ENCODE measurements at regions not wholly inside any gene's neighbourhood (a gene's known extent, or its start where the extent isn't known, plus 50 kb on each side); places are given as distances from the start of the nearest gene placed in this dataset.

- intact Hi-C loops (cut with DNase I), result no loop called here
- Histone ChIP-seq H3K36me3 (no peaks in the 10 kb centered on the region), H3K27ac (no peak overlapping the region), H3K4me1 (no peaks in the 10 kb centered on the region), H3K9ac (ENCODE audit: low read depth in 2 of 2, low read length in 2 of 2) (no peak overlapping the region), H3K9me3 (no peaks in the 10 kb centered on the region), H3K27me3 (no peaks in the 10 kb centered on the region), H3K4me3 (no peak overlapping the region)
- no peak for DNase-seq
- no peak for TF ChIP-seq CTCF (IDR thresholded peaks at IDR 0.05)
Observed at GRCh38 chr13:109910194-109910593, 123.8 kb upstream of the IRS2 start.

- H3K9ac ChIP-seq (ENCODE audit: low read depth in 2 of 2, low read length in 2 of 2), result no peak overlapping the region
- DNase-seq, result no peak
- intact Hi-C loops (cut with DNase I), result no loop called here
- TF ChIP-seq CTCF (IDR thresholded peaks at IDR 0.05), result no peak
- no peaks in the 10 kb centered on the region for H3K9me3 ChIP-seq
- H3K36me3 ChIP-seq, result no peaks in the 10 kb centered on the region
- H3K27me3 ChIP-seq, result no peaks in the 10 kb centered on the region
- no peaks in the 10 kb centered on the region for H3K4me1 ChIP-seq
- H3K27ac ChIP-seq, result no peak overlapping the region
- H3K4me3 ChIP-seq, result no peak overlapping the region
Observed at GRCh38 chr13:109906976-109907375, 120.6 kb upstream of the IRS2 start.

- H3K9ac ChIP-seq (ENCODE audit: low read depth in 2 of 2, low read length in 2 of 2), result no peak overlapping the region
- intact Hi-C loops (cut with DNase I), result no loop called here
- TF ChIP-seq CTCF (IDR thresholded peaks at IDR 0.05), result no peak
- H3K27me3 ChIP-seq, result no peaks in the 10 kb centered on the region
- no peak overlapping the region for H3K4me3 ChIP-seq
- H3K9me3 ChIP-seq, result no peaks in the 10 kb centered on the region
- no peaks in the 10 kb centered on the region for H3K4me1 ChIP-seq
- H3K27ac ChIP-seq, result no peak overlapping the region
- DNase-seq, result no peak
- H3K36me3 ChIP-seq, result no peaks in the 10 kb centered on the region
Observed at GRCh38 chr13:109904218-109904617, 117.8 kb upstream of the IRS2 start.

GRCh38 chr13:109900741-109901140, 114.4 kb upstream of the IRS2 start:
- intact Hi-C loops (cut with DNase I), result no loop called here
- Histone ChIP-seq H3K27ac (no peak overlapping the region), H3K27me3 (no peaks in the 10 kb centered on the region), H3K9ac (ENCODE audit: low read depth in 2 of 2, low read length in 2 of 2) (no peak overlapping the region), H3K9me3 (no peaks in the 10 kb centered on the region), H3K4me1 (no peaks in the 10 kb centered on the region), H3K4me3 (no peak overlapping the region), H3K36me3 (no peaks in the 10 kb centered on the region)
- TF ChIP-seq CTCF (IDR thresholded peaks at IDR 0.05), result no peak
- no peak for DNase-seq

GRCh38 chr13:109900320-109900719, 113.9 kb upstream of the IRS2 start:
- Histone ChIP-seq H3K4me1 (no peaks in the 10 kb centered on the region), H3K9ac (ENCODE audit: low read depth in 2 of 2, low read length in 2 of 2) (no peak overlapping the region), H3K4me3 (no peak overlapping the region), H3K36me3 (no peaks in the 10 kb centered on the region), H3K27ac (no peak overlapping the region), H3K27me3 (no peaks in the 10 kb centered on the region), H3K9me3 (no peaks in the 10 kb centered on the region)
- no peak for TF ChIP-seq CTCF (IDR thresholded peaks at IDR 0.05)
- intact Hi-C loops (cut with DNase I), result no loop called here
- DNase-seq, result no peak

- Histone ChIP-seq H3K9me3 (no peaks in the 10 kb centered on the region), H3K9ac (ENCODE audit: low read depth in 2 of 2, low read length in 2 of 2) (no peak overlapping the region), H3K36me3 (no peaks in the 10 kb centered on the region), H3K27me3 (no peaks in the 10 kb centered on the region), H3K4me1 (no peaks in the 10 kb centered on the region), H3K27ac (no peak overlapping the region), H3K4me3 (no peak overlapping the region)
- no peak for DNase-seq
- no peak for TF ChIP-seq CTCF (IDR thresholded peaks at IDR 0.05)
- intact Hi-C loops (cut with DNase I), result no loop called here
Observed at GRCh38 chr13:109899748-109900147, 113.4 kb upstream of the IRS2 start.
